Ovary (tissue), 3 donors: ENCODE measurements at regions not wholly inside any gene's neighbourhood (a gene's known extent, or its start where the extent isn't known, plus 50 kb on each side); places are given as distances from the start of the nearest gene placed in this dataset.

Source experiments
- EP300 ChIP-seq: sonication (generic); formaldehyde crosslinking; IDR thresholded peaks from one replicate; pipeline ENCODE4 v1.6.1; 2017; ENCODE audit warnings: antibody characterized with exemption
- POLR2A ChIP-seq: fragments of 450-650 bp; IDR thresholded peaks from one replicate; pipeline ENCODE4 v1.6.1; 2017; ENCODE audit warnings: antibody characterized with exemption, mild to moderate bottlenecking, moderate library complexity
- TF ChIP-seq, protein P1 (sequence below), 3 donors: fragments of 450-650 bp in 2 of 3; fragments of 200-600 bp in 1 of 3; IDR thresholded peaks; one replicate each; pipeline versions ENCODE4 v1.5.1 to v1.8.0; 2016 to 2022; ENCODE audit warnings: antibody characterized with exemption in 3 of 3, mild to moderate bottlenecking in 1 of 3
- donor health status: DM: no; HTN: no; CAD: no.

DNA sequence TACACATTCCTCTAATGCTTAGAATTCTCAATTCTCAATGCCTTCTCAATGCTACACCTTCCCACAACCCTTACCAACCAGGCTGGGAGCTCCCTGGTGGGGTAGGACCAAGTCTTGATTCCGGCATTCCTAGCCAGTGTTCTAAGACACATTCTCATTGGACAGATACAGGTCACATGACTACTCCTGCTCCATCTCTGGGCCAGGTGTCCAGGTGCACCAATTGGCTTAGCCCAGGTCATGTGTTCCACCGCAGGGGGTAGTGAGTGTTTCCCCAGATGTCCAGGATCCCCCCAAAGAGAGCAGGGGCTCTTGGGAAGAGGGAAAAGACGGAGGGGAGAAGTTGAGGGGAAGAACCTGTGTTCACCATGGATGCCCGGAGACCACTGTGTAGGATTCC is 58.7 kb upstream of the MLN start:
- TF ChIP-seq, protein P1, sequence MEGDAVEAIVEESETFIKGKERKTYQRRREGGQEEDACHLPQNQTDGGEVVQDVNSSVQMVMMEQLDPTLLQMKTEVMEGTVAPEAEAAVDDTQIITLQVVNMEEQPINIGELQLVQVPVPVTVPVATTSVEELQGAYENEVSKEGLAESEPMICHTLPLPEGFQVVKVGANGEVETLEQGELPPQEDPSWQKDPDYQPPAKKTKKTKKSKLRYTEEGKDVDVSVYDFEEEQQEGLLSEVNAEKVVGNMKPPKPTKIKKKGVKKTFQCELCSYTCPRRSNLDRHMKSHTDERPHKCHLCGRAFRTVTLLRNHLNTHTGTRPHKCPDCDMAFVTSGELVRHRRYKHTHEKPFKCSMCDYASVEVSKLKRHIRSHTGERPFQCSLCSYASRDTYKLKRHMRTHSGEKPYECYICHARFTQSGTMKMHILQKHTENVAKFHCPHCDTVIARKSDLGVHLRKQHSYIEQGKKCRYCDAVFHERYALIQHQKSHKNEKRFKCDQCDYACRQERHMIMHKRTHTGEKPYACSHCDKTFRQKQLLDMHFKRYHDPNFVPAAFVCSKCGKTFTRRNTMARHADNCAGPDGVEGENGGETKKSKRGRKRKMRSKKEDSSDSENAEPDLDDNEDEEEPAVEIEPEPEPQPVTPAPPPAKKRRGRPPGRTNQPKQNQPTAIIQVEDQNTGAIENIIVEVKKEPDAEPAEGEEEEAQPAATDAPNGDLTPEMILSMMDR (IDR thresholded peaks at IDR 0.05) = no peak
- TF ChIP-seq POLR2A = no peak
- no peak for TF ChIP-seq EP300
